ENCODE measurements at regions not wholly inside any gene's neighbourhood (a gene's known extent, or its start where the extent isn't known, plus 50 kb on each side); places are given as distances from the start of the nearest gene placed in this dataset.

DNA sequence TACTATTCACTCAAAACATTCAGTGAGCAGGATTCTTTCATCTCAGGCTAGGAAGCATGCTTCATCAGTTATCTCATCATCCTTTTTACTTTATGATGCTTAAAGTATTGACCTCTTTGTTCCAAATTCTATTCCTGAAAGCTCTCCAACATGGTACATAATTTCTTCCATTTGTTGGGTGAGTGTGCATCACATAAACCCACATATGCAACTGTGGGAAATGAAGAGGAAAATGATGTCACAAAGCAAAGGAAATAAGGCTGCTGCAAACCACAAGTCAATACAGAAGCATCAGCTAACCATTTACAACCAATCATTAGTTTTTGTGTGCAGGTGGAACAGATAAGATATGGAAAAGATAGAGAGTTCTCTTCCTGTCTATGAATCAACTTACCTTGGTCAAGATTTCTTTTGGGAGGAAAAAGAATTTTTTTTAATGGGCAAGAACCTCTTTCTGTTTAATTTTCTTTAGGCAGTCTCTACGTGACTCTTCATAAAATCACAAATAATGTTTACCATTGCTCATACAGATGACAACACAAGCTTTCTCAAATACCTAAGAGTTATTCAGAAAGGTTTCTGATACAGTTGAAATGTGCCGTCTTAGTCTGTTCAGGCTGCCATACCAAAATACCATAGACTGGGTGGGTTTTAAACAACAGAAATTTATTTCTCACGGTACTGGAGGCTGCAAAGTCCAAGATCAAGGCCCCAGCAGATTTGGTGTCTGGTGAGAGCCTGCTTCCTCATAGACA is 259.9 kb downstream of the ADGRG6 start:
- DNase-seq = no peak

DNA sequence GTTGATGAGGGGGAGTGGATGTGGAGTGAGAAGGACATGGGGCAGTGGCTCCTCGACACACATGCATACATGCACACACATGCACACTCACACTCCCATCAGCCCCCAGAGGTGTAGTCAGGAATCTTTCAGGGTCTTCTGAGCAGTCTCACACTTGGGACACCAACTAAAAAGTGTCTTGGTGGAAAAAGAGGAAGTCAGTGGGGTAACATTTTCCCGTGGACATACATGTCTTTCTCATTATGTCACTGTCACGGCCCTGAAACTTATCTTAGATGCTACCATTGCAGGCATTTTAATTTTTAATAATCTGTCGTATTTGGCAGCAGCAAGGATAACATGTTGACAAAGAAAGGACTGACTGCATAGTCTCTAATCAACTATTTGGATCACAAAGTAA is 261.1 kb downstream of the ADGRG6 start:
- DNase-seq = no peak

DNA sequence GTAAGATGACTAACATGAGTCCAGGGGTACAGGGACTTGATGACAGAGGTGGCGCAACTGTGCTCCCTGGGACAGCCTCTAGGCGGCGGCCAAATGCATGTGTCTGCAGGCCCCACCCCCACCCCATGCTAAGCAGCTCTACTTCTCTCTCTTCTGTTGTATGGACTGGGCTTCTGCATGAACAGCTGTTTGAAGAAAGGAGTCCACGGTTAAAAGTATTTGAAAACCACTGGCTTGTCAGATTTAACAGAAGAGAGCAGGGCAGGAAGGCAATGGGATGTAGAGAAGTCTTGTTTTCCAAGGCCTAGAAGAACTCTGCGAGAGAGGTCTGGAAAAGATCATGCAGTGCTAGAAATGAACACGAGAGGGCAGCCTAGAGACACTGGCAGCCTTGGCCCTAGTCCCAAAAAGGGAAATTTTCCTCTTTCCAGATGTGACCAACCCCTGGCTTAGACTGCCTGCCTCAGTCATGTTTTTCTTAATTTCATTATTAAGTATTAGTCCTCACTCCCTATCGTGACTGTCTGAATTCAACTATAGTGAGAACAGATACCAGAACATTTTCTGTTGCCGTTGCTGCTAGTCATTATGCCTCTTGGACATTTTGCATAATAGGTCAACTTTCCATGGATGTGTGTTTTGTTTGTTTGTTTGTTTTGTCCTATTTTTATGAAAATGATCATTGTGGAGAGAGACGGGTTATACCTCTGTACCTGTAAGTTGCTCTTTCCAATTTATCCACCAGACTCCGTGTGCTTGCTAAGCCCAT is 265.0 kb downstream of the ADGRG6 start:
- peak; percentile 50 for DNase-seq

- no peak for DNase-seq
Measured at GRCh38 chr6:142567461-142567860, 265.7 kb downstream of the ADGRG6 start.

DNA sequence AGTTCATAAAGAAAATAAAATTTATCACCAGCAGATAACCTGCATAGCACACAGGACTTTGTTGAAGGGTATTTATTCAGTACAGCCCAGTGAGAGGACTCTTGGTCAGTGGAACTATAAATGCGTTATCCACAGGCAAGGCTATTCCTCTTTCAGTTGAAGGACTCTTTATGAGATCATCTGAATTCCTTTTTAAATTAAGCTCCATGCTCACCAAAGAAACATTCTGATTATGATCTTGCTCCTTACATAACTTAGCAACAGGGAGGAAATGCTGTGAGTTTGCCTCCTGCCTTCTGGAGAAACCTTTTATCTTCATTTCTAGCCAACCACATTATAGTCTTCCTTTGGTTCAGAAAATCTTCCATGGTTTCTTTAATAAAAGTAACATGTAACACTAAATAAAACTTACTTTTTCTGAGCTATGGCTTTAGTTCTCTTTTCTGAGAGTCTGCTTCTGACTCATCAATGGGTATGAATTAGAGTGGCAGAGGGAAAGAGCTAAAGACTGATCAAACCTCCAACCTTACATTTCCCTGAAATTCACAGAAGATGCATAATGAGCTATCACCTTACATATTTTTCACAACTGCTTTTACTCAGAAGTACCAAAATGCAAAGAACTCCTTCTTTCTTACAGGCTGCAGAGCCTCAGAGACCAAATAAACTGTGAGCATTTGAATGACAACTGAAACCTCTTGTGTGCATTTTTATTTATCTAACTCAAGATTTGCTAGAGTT is 267.2 kb downstream of the ADGRG6 start:
- DNase-seq = no peak

DNA sequence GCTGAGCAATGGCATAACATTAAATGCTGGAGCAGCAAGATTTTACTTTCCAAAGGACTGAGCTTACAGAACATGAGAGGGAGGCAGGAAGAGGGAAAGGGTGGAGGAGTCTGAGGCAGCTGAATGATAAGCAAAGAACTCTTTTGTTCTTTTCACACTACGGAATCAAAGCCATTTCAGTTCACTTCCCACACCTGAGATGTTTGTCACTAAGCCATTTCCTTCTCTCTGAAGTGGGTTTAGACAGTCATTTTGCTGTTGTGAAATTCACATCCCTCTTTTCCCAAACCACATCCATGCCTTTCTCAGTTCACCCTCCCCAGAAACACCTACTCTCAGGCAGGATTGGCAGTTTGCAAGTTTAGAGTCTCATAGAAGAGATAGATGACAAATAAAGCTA is 267.9 kb downstream of the ADGRG6 start:
- DNase-seq = no peak

DNA sequence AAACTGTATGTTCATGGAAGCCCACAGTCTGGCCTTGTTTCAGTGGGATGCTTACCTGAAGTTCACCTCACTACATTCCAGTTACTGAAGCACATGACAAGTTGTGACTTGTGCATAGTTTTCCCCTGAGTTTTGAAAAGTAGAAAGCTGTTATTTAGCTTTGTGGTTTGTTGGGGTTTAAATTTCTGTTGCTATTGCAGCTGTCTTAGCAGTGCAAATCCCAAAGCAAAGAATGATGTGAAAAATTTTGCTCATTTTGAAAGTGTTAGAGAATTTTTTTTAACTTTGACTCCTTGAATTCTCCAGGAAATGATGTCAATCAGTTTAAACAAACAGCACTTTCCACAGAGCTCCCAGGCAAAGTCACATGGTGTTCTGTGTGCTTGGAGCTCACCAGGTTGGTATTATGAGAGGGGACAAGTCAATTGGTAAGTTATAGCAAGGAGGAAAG is 268.4 kb downstream of the ADGRG6 start:
- no peak for DNase-seq

DNA sequence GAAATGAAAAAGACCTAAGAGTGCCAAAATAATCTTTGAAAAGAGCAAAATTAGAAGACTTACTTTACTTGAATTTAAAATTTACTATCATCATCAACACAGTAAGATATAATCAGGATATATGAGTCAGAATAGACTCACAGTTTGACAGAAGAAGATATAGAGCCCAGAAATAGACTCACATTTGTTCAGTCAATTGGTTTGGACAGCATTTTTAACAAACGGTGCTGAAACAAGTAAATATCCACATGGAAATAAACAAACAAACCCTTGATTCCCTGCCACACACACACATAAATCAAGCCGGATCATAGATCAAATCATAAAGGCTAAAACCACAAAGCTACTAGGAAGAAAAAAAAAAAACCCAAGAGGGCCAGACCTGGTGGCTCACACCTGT is 291.1 kb downstream of the ADGRG6 start:
- no peak for DNase-seq

GRCh38 chr6:142597836-142598235 is 296.0 kb downstream of the ADGRG6 start:
- DNase-seq = no peak

GRCh38 chr6:142601427-142601826 is 299.6 kb downstream of the ADGRG6 start:
- no peak for DNase-seq

DNA sequence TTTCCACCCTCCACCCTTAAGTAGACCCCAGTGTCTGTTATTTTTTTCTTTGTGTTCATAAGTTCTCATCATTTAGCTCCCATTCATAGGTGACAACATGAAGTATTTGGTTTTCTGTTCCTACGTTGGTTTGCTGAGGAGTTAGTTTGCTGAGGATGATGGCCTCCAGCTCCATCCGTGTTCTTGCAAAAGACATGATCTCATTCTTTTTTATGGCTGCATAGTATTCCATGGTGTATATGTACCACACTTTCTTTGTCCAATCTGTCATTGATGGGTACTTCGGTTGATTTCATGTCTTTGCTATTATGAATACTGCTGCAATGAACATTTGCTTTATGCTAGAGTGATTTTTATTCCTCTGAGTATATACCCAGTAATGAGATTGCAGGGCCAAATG is 301.2 kb downstream of the ADGRG6 start:
- DNase-seq = no peak

GRCh38 chr6:142605922-142606485 is 304.2 kb downstream of the ADGRG6 start:
- no peak for DNase-seq

GRCh38 chr6:142612956-142613355 is 311.1 kb downstream of the ADGRG6 start:
- no peak for DNase-seq

GRCh38 chr6:142613981-142614380 is 312.2 kb downstream of the ADGRG6 start:
- DNase-seq = no peak

GRCh38 chr6:142617158-142617557 is 315.4 kb downstream of the ADGRG6 start:
- no peak for DNase-seq

GRCh38 chr6:142621822-142622221 is 320.0 kb downstream of the ADGRG6 start:
- no peak for DNase-seq

DNA sequence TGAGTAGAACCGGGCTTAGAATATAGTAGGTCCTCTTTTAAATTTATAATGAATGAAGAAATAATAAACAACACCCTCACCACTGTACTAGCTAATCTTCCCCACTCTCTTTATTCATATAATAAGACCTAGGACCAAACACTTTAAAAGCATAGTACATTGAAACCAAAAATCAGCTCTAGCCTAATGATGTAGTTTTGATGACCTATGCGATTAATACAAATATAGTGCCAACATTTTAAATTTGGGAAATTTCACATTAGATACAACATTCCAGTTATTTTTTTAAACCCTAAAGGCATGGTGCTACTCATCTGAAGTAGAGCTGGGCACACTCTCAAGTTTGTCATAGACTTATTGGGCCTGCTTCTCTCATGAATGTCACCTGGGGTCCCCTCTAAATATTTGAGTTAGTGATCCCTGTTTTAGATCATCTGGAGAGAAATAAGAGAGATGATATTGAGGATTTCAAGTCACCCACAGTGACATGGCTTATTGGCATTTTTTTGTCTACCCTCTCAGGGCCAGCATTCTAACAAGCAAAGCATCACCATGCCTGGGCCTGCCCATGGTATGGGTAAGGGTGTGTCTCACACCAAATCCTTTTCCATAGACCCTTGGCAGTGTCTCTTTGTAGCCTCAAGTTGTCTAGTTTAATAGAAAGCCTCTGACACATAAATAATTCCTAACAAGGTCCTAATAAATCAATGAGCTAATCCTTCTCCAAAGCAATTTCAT is 319.8 kb downstream of the HIVEP2 start:
- DNase-seq = no peak

DNA sequence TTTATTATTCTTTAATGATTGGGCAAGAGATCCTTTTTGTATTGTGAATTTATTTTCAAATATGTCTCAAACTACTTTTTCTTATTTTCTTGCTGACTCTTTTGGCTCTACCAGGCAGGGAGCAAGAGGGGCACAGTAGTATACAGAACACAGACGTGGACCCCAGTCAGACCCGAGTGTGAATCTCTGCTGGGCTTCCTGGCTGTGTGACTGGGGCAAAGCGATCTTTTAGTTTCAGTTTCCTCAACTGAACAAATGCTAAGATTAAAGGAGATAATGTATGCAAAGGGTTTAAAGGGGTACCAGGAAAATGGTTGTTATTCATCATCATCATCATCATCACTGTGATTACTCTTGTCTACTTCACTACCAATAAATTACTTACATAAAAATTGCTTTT is 317.5 kb downstream of the HIVEP2 start:
- no peak for DNase-seq

DNA sequence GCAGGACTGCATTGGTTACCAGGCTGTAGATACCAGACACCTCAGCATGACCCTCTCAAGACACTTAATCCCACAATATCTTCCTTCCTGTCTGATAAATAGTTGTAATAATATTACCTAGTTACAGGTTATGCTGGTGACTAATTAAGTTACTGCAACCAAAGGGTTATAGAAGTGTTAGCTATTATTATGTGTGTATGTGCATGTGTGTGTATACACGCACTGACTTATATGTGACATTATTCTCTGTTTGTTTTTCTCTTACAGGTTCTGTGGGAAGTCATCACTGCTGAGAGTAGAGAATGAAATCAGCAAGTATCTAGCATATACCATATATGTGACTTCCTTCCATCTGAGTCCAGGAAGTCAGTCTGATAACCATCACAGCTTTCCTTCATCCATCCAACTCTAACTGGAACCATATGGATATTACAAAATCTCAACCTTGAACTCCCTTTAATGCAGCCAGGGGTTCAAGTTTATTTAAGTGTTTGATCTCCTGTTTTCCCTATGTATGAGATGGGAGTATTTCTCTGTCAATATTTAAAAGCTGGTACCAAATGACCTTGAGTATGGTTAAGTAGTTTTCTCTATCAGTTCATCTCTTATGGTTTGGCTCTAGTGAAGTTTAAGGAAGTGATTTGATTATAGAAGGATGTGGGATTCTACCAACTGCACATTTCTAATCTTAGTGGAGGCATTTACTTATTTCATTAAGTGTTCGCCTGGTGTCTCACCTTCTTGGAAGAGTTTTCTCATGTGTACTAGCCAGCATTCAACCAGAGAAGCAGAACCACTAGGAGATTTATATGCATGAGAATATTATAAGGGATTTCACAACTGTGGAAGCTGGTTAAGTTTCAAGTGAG is 313.2 kb downstream of the HIVEP2 start:
- no peak for DNase-seq

GRCh38 chr6:142633317-142633716 is 311.7 kb downstream of the HIVEP2 start:
- no peak for DNase-seq

DNA sequence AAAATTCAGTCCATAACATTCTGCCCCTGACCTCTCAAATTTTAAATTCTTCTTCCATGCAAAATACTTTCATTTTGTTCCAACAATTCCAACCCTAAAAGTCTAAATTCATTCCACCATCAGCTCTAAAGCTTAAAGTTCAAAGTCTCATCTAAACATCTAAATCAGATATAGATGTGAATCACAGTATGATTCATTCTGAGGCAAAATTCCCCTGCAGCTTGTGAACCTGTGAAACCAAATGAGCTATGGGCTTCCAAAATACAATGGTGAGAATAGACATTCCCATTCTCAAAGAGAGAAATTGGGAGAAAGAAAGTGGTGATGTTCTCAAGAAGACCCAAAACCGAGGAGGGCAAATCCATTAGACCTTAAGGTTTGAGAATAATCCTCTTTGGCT is 309.8 kb downstream of the HIVEP2 start:
- no peak for DNase-seq

Measured in activated naive CD4-positive, alpha-beta T cell treated with Interleukin-2 at 50 U/mL for 16 hours (primary cell).